HCT116 (cell line): ENCODE measurements at regions not wholly inside any gene's neighbourhood (a gene's known extent, or its start where the extent isn't known, plus 50 kb on each side); places are given as distances from the start of the nearest gene placed in this dataset.

Source experiments
- CEBPB ChIP-seq: IDR thresholded peaks from 2 replicates; pipeline ENCODE4 v1.6.1; 2012; ENCODE audit warnings: low read depth
- EGR1 ChIP-seq: IDR thresholded peaks from 2 replicates; pipeline ENCODE4 v1.6.1; 2012; ENCODE audit warnings: low read depth
- EZH2 ChIP-seq: fragments of 200-600 bp; sonication (generic); IDR thresholded peaks from 2 replicates; pipeline ENCODE4 v1.6.1; 2017; ENCODE audit warnings: antibody characterized with exemption, mixed run types
- EZH2phosphoT487 ChIP-seq: fragments of 200-600 bp; IDR thresholded peaks from 2 replicates; pipeline ENCODE4 v1.6.1; 2018; ENCODE audit warnings: antibody characterized with exemption, borderline replicate concordance
- JUND ChIP-seq: IDR thresholded peaks from 2 replicates; pipeline ENCODE4 v1.6.1; 2012
- POLR2A ChIP-seq: IDR thresholded peaks from 2 replicates; pipeline ENCODE4 v1.7.0; 2011; ENCODE audit warnings: borderline replicate concordance; ENCODE audit not compliant: insufficient read depth, insufficient read length; ENCODE audit errors: extremely low read depth
- RAD21 ChIP-seq: IDR thresholded peaks from 2 replicates; pipeline ENCODE4 v1.6.1; 2012; ENCODE audit warnings: low read depth, mild to moderate bottlenecking
- SRF ChIP-seq: IDR thresholded peaks from 2 replicates; pipeline ENCODE4 v1.6.1; 2012; ENCODE audit warnings: low read depth
- YY1 ChIP-seq: IDR thresholded peaks from 2 replicates; pipeline ENCODE4 v1.6.1; 2011; ENCODE audit warnings: low read length, low read depth, moderate library complexity, mild to moderate bottlenecking; ENCODE audit not compliant: insufficient replicate concordance; ENCODE audit errors: extremely low read depth
- ZNF274 ChIP-seq: fragments of 200-500 bp; sonication (Bioruptor generic); IDR thresholded peaks from 2 replicates; pipeline ENCODE4 v1.6.1; 2014; ENCODE audit warnings: mild to moderate bottlenecking, low read depth, low read length, inconsistent platforms
- TF ChIP-seq, protein P1 (sequence below), 3 experiments: fragments of 200-600 bp in 1 of 3; sonication (generic) in 1 of 3; IDR thresholded peaks in 2 of 3; conservative IDR thresholded peaks in 1 of 3; 2 replicates each; pipeline ENCODE4 v1.5.1; 2012 to 2017; ENCODE audit warnings: low read depth in 2 of 3, low read length in 2 of 3, antibody characterized with exemption in 1 of 3, borderline replicate concordance in 1 of 3, control low read depth in 1 of 3, mild to moderate bottlenecking in 1 of 3, mixed read lengths in 1 of 3, mixed run types in 1 of 3, moderate library complexity in 1 of 3; ENCODE audit not compliant: insufficient read depth in 1 of 3
- TF ChIP-seq, protein P2 (sequence below): IDR thresholded peaks from 2 replicates; pipeline ENCODE4 v1.6.1; 2011; ENCODE audit warnings: mild to moderate bottlenecking, low read length, moderate library complexity; ENCODE audit not compliant: insufficient replicate concordance; ENCODE audit errors: extremely low read depth
- TF ChIP-seq, protein P3 (sequence below): IDR thresholded peaks from 2 replicates; pipeline ENCODE4 v1.6.1; 2012
- TF ChIP-seq, protein P4 (sequence below): IDR thresholded peaks from 2 replicates; pipeline ENCODE4 v1.6.1; 2012

DNA sequence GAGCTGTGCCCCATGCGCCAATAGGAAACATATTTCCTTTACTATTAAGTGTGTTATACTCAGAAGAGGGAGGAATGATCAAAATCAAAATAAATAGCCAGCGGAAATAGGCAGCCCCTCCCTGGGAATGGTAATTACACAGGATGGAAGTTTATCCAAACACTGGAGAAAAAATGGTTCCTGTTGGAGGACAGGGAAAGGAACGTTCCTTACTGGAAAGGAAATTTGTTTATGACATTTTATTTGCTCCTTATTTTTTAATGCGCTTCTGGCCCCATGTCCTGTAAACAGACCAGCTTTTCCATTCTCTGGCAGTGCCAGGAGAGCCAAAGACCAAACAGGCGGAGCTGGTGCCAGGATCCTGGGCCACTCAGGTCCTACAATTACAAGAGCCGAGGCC lies 273.7 kb downstream of the SOX9 start:
- TF ChIP-seq, protein P1, sequence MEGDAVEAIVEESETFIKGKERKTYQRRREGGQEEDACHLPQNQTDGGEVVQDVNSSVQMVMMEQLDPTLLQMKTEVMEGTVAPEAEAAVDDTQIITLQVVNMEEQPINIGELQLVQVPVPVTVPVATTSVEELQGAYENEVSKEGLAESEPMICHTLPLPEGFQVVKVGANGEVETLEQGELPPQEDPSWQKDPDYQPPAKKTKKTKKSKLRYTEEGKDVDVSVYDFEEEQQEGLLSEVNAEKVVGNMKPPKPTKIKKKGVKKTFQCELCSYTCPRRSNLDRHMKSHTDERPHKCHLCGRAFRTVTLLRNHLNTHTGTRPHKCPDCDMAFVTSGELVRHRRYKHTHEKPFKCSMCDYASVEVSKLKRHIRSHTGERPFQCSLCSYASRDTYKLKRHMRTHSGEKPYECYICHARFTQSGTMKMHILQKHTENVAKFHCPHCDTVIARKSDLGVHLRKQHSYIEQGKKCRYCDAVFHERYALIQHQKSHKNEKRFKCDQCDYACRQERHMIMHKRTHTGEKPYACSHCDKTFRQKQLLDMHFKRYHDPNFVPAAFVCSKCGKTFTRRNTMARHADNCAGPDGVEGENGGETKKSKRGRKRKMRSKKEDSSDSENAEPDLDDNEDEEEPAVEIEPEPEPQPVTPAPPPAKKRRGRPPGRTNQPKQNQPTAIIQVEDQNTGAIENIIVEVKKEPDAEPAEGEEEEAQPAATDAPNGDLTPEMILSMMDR (IDR thresholded peaks at IDR 0.05 in 2 of 3, conservative IDR thresholded peaks at IDR 0.05 in 1 of 3; ENCODE audit: borderline replicate concordance in 1 of 3, insufficient read depth in 1 of 3, low read depth in 2 of 3, low read length in 2 of 3): no peak
- TF ChIP-seq RAD21: no peak
- no peak for TF ChIP-seq ZNF274
- no peak for TF ChIP-seq JUND
- no peak for TF ChIP-seq EZH2
- TF ChIP-seq, protein P2, sequence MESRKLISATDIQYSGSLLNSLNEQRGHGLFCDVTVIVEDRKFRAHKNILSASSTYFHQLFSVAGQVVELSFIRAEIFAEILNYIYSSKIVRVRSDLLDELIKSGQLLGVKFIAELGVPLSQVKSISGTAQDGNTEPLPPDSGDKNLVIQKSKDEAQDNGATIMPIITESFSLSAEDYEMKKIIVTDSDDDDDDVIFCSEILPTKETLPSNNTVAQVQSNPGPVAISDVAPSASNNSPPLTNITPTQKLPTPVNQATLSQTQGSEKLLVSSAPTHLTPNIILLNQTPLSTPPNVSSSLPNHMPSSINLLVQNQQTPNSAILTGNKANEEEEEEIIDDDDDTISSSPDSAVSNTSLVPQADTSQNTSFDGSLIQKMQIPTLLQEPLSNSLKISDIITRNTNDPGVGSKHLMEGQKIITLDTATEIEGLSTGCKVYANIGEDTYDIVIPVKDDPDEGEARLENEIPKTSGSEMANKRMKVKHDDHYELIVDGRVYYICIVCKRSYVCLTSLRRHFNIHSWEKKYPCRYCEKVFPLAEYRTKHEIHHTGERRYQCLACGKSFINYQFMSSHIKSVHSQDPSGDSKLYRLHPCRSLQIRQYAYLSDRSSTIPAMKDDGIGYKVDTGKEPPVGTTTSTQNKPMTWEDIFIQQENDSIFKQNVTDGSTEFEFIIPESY: no peak
- TF ChIP-seq, protein P3, sequence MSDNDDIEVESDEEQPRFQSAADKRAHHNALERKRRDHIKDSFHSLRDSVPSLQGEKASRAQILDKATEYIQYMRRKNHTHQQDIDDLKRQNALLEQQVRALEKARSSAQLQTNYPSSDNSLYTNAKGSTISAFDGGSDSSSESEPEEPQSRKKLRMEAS: no peak
- no peak for TF ChIP-seq EZH2phosphoT487
- no peak for TF ChIP-seq SRF
- TF ChIP-seq CEBPB: no peak
- no peak for TF ChIP-seq POLR2A
- no peak for TF ChIP-seq YY1
- TF ChIP-seq, protein P4, sequence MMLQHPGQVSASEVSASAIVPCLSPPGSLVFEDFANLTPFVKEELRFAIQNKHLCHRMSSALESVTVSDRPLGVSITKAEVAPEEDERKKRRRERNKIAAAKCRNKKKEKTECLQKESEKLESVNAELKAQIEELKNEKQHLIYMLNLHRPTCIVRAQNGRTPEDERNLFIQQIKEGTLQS: no peak
- no peak for TF ChIP-seq EGR1
